GM19239 (cell line): ENCODE measurements at regions not wholly inside any gene's neighbourhood (a gene's known extent, or its start where the extent isn't known, plus 50 kb on each side); places are given as distances from the start of the nearest gene placed in this dataset.
"Not testable (repeated sequence)": the region's sequence is repeated elsewhere in the genome, so short reads cannot be mapped to it uniquely, and the experiment has no call there.

Source experiments
- DNase-seq: peaks from one replicate; pipeline ENCODE4 v3.0.0; 2011; ENCODE audit warnings: low spot score; ENCODE audit not compliant: insufficient read length
- FAIRE-seq: peaks from 2 replicates; lab custom pipeline; 2011; peaks lifted over from hg19 to GRCh38; lab: Jason Lieb, UNC

GRCh38 chr2:184032983-184033382, 565.3 kb upstream of the ZNF804A start:
- DNase-seq (no peak), FAIRE-seq (no peak)

DNA sequence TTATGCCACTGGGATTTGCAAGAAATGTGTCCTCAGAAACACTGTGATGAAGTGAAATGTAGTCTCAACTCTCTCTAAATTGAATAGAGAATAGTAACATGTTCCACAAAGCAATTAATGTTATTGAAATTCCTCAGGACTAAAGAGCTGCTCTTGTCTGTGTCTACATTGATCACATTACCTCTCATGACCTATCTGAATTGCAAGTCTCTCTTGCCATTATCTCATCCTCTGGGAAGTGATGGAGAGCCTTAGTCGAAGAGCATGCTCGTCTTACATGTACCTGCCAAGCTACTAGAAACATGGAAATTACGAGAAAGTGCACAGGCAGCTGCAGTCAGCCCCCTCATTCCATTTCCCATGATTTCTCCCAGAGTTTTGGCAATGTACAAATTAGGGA, 561.1 kb upstream of the ZNF804A start:
- DNase-seq (no peak), FAIRE-seq (no peak)

DNA sequence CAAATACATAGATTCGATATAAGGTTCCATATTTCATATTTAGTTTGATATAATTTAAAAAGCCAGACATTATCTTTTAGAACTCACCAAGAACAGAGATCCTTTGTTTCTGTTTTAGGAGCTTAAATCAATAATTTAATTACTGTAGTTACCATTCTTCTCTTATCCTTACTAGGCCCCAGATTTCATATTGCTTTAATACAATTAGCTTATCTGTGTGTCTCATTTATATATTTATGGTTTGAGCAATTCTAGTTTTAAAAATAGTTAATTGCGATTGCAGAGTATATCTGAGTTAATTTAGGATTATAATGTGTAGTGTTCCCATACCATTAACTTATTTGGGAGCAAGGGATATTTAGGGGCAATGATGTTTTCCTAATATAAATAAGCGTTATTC, 558.8 kb upstream of the ZNF804A start:
- no peak for DNase-seq
- no peak for FAIRE-seq

DNA sequence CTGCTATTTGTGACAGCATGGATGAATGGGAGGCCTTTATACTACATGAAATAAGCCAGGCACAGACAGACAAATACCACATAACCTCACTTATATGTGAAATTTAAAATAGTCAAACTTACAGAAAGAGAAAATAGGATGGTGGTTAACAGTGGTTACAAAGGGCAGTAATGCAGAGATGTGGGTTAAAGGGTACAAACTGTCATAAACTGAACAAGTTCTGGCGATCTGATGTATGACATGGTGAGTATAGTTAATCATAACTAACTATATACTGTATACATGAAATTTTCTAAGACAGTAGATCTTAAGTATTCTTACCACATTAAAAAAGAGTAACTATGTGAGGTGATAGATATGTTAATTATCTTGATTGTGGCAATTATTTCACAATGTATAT, 558.1 kb upstream of the ZNF804A start:
- FAIRE-seq (no peak), DNase-seq (no peak)

DNA sequence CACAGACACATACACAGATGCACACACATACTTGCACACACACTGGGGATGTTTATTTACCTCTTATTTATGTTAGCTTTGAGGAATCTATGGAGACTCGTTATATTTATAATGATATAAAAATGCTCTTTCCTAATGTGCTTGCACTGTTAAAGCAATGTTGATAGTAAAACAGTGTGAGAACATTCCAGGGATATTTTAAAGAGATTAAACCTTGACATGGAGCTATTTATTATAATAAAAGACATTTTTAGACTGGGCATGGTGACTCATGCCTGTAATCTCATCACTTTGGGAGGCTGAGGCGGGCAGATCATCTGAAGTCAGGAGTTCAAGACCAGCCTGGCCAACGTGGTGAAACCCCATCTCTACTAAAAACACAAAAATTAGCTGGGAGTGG, 557.3 kb upstream of the ZNF804A start:
- no peak for DNase-seq
- no peak for FAIRE-seq

GRCh38 chr2:184041777-184042176, 556.6 kb upstream of the ZNF804A start:
- no peak for FAIRE-seq
- no peak for DNase-seq

DNA sequence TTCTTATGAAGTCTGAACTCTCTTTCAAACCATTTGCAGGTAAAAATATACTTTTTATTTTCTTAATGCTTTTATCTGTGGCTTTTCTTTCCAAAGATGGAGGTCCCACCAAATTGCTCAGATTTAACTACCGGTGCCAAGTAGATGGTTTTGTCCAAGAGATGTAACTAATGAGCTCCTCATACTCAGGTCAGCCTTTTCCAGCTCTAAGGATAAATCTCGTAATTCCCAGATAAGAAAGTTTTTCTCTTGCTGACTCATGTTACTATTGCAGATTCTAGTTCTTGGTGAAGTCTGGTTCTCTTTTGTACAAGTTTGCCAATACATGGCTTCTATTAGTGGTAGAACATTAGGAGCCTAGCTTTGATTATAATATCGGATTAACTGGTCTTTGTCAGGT, 550.8 kb upstream of the ZNF804A start:
- no peak for DNase-seq
- no peak for FAIRE-seq

GRCh38 chr2:184049566-184049965, 548.8 kb upstream of the ZNF804A start:
- DNase-seq, result no peak
- no peak for FAIRE-seq

GRCh38 chr2:184053326-184053725, 545.0 kb upstream of the ZNF804A start:
- FAIRE-seq, result no peak
- no peak for DNase-seq

DNA sequence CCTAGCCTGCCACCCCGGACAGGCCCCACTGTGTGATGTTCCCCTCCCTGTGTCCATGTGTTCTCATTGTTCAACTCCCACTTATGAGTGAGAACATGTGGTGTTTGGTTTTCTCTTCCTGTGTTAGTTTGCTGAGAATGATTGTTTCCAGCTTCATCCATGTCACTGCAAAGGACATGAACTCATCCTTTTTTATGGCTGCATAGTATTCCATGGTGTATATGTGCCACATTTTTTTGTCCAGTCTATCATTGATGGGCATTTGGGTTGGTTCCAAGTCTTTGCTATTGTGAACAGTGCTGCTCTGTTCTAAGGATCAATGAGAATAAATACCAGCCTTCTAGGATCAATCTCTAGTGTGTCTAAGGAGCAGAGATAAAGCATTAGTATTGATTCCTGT, 543.9 kb upstream of the ZNF804A start:
- not testable (repeated sequence) for DNase-seq, FAIRE-seq

DNA sequence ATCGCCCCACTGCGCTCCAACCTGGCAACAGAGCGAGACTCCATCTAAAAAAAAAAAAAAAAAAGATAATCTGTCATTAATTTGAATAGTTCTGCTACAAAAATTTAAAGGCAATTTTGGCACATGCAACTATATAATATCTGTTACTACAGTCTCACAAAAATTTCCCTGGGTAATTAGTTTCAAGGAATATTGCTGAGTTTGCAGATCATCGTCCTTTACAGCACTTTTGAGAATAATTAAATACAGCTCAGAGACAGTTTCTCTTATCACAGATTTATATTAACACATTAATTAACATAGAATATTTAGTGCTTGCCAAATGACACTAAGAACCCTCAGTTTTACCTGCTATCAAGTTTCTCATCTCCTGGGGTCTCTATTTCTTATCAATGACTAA, 540.4 kb upstream of the ZNF804A start:
- DNase-seq, result no peak
- FAIRE-seq, result no peak

DNA sequence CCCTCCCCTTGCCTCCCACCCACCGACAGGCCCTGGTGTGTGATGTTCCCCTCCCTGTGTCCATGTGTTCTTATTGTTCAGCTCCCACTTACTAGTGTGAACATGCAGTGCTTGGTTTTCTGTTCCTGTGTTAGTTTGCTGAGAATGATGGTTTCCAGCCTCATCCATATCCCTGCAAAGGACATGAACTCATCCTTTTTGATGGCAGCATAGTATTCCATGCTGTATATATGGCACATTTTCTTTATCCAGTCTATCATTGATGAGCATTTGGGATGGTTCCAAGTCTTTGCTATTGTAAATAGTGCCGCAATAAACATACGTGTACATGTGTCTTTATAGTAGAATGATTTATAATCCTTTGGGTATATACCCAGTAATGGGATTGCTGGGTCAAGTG, 538.1 kb upstream of the ZNF804A start:
- DNase-seq, FAIRE-seq: not testable (repeated sequence)

GRCh38 chr2:184067502-184067901, 530.8 kb upstream of the ZNF804A start:
- no peak for FAIRE-seq
- no peak for DNase-seq

DNA sequence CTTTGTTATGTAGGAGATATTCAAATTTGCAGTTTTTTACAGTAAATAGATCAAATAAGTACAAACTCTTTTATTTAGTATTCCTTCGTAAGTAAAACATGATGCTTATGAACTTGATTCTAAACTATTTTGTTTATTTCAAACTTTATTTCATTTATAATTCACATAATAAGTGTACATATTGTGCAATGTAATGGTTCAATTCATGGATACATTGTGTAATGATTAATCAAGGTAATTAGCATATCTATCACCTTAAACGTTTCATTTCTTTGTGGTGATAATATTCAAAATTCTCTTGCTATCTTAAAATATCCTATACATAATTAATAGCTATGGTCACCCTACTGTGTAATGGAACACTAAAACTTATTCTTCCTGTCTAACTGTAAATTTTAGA, 525.9 kb upstream of the ZNF804A start:
- DNase-seq (no peak), FAIRE-seq (no peak)

- FAIRE-seq (peak; percentile 59), DNase-seq (no peak)
Observed at GRCh38 chr2:184078496-184078895, 519.8 kb upstream of the ZNF804A start.

DNA sequence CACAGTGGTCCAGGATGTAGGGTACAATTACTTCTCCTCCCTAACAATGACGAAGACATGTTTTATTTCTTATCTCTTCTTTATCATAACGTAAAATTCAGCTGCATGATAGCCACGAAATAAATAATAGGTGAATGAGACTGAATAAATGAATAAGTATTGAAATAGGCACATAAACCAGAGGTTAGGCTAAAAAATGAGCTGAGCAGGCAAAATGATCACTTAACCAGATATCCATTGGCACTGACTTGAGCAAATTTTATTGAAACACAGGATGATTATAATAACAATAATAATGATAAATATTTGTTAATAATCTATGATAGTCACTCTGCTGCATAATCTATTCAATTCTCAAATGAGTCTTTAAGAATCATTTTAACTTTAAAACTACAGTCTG, 506.9 kb upstream of the ZNF804A start:
- no peak for FAIRE-seq
- no peak for DNase-seq

GRCh38 chr2:184113696-184114403, 484.5 kb upstream of the ZNF804A start:
- FAIRE-seq (no peak), DNase-seq (no peak)

- FAIRE-seq (peak; percentile 58), DNase-seq (no peak)
Observed at GRCh38 chr2:184114439-184114838, 483.9 kb upstream of the ZNF804A start.

DNA sequence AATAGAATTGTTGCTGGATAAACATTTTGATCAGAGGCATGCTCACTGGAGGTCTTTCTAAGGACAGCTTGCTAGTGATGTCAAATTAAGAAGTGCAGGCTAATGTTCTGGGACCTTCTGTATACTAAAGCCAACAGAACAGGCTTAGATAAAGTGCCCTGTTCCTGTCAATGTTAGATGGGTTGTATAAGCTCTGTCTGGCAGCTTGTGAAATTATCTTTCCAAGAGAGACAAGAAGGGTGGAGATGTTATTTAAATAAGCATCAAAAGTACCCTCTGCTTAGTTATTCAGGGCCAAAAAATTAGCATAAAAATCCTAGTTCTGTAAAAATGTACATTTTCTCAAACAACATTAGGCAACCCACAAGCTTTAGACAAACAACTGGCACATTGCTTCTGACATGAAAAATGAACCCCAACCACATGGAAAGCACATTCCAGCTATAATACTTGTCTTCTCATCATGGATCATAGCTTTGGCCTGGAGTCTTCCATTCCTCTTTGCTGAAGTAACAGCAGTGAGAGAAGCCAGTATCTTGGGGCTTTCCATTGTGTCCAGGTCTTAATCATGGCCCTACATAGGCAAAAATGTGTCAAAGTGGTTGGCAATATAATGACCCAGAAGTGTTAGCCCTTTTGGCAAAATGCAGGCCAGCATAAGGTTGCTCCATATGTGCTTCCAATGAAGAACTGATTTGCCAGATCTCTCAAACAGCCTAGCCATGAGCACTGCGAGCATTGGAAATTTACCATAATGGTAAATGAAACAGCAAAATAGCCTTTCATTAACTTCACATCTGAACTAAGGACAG, 478.1 kb upstream of the ZNF804A start:
- DNase-seq (no peak), FAIRE-seq (no peak)

DNA sequence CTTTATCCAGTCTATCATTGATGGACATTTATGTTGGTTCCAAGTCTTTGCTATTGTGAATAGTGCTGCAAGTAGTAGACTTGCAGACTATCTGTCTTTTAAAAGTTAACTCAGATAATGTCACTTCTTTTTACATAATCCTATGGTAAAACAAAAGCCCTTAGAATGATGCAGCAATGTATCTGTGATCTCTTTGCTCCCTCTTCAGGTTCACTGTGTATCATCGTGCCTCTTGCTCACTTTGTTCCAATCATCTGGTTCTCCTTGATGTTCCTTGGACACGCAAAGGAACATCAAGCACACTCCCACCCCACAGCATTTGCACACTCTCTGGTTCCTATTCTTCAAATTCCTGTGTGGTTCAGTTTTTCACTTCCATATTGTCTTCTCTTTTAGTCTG, 472.5 kb upstream of the ZNF804A start:
- no peak for DNase-seq
- no peak for FAIRE-seq

DNA sequence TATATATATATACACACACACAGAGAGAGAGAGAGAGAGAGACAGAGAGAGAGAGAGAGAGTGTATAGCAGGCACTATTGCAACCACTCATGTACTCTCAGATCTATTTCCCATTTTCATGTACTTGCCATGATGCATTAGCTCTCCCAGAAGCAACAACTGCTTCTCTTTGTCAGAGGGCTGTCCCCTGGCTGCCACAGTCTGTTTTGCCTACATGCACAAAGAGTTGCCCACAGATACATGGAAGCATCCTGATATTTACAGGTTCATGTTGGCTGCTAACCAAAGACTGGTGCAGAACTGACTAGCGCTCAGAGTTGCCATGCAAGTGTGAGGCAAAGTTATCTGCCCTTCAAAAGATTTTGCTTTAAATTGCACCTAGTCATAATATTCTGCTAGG, 469.3 kb upstream of the ZNF804A start:
- DNase-seq (no peak), FAIRE-seq (no peak)

DNA sequence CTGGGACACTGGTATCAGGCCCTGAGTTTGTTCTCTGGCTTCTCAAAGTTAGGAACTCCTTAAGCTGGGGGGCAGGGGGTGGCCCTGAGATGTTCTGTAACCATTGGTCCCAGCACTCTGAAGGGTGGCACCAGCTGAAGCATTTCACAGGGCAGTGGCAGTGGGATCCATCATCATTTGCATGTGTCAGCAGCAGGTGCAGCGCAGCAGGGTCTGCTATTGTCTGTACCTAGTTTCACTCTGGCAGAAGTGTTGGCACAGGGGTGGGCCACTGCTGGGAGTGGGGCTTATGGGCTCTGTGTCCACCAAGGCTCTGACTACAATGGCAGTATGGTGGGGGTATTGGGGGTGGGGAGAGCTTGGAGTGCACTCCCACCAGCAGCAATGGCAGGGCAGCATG, 460.4 kb upstream of the ZNF804A start:
- DNase-seq, result no peak
- no peak for FAIRE-seq
